GM10266 (cell line): ENCODE measurements at regions not wholly inside any gene's neighbourhood (a gene's known extent, or its start where the extent isn't known, plus 50 kb on each side); places are given as distances from the start of the nearest gene placed in this dataset.

ENCODE experiments used
- DNase-seq: peaks from one replicate; pipeline ENCODE4 v3.0.0; 2012; ENCODE audit errors: extremely low spot score
- CTCF ChIP-seq: IDR thresholded peaks from 2 replicates; pipeline ENCODE4 v1.5.1; 2012; ENCODE audit warnings: mild to moderate bottlenecking, low read depth; ENCODE audit not compliant: control insufficient read depth, insufficient read depth; ENCODE audit errors: missing control alignments

GRCh38 chr3:28718074-28718849 lies 369.6 kb upstream of the AZI2 start:
- no peak for TF ChIP-seq CTCF
- DNase-seq, result no peak

GRCh38 chr3:28726840-28727239 lies 378.2 kb upstream of the AZI2 start:
- peak; percentile 14 for DNase-seq
- TF ChIP-seq CTCF, result peak; percentile 44

GRCh38 chr3:28727307-28727706 lies 378.7 kb upstream of the AZI2 start:
- TF ChIP-seq CTCF, result no peak
- DNase-seq, result no peak

GRCh38 chr3:28738425-28738824 lies 389.8 kb upstream of the AZI2 start:
- TF ChIP-seq CTCF, result no peak
- DNase-seq, result no peak

- DNase-seq, result no peak
- no peak for TF ChIP-seq CTCF
Observed at GRCh38 chr3:28739647-28740046, 391.0 kb upstream of the AZI2 start.

- TF ChIP-seq CTCF, result no peak
- no peak for DNase-seq
Observed at GRCh38 chr3:28743271-28743670, 394.6 kb upstream of the AZI2 start.

GRCh38 chr3:28743831-28744230 lies 395.2 kb upstream of the AZI2 start:
- TF ChIP-seq CTCF, result no peak

More at GRCh38 chr3:28743831-28744230, 395.2 kb upstream of the AZI2 start:
- DNase-seq, result no peak
